ENCODE measurements at regions not wholly inside any gene's neighbourhood (a gene's known extent, or its start where the extent isn't known, plus 50 kb on each side); places are given as distances from the start of the nearest gene placed in this dataset.
"Not testable (repeated sequence)": the region's sequence is repeated elsewhere in the genome, so short reads cannot be mapped to it uniquely, and the experiment has no call there.

GRCh38 chrX:9271789-9272525 is 192.9 kb upstream of the TBL1X start:
- no peak for DNase-seq (ENCODE audit: low spot score)

DNA sequence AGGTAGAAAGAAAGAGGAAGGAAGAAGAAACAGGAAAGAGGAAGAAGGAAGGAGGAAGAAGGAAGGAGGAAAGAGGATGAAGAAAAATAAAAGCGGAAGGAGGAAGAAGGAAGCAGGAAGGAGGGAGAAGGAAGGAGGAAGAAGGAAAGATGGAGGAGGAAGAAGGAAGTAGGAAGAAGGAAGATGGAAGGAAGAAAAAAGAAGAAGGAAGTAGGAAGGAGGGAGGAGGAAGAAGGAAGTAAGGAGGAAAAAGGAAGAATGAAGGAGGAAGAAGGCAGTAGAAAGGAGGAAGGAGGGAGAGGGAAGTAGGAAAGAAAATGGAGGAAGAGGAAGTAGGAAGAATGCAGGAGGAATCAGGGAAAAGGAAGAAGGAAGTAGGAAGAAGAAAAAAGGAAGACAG is 191.1 kb upstream of the TBL1X start:
- no peak for DNase-seq (ENCODE audit: low spot score)

GRCh38 chrX:9278475-9279233 is 186.2 kb upstream of the TBL1X start:
- no peak for DNase-seq (ENCODE audit: low spot score)

DNA sequence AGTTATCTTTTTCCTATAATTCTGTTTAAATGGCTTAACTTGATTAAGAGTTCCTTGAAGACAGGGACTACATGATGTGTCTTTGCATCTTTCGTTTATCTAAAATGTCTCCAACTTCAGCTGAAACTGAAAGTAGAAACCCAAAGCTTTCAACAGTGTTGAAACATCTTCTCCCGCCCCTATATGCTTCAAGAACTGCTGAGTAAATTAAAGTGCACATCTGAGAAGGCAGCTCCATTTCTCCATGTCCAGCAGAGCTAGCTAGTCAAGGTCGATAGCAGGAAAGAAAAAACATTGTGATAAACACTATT is 185.7 kb upstream of the TBL1X start:
- no peak for DNase-seq (ENCODE audit: low spot score)

DNA sequence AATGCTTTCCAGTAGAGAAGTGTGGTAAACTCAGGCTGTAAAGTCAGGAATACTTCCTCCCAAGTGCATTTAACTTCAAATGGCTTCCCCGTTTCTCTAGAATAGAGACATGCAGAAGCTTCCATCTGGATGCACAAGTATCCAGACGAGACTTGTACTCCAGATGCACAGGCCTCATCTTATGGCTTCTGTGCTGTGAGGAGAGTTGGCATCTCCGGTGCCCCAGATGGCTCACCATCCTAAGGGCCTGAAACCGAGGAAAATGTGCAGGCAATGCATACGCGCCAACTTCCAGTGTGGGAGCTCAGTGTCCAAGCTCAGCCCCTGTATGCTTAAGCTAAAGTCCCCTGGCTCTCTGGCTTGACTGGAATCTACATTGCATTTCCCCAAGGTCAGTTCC is 184.0 kb upstream of the TBL1X start:
- DNase-seq (ENCODE audit: low spot score), result no peak

DNA sequence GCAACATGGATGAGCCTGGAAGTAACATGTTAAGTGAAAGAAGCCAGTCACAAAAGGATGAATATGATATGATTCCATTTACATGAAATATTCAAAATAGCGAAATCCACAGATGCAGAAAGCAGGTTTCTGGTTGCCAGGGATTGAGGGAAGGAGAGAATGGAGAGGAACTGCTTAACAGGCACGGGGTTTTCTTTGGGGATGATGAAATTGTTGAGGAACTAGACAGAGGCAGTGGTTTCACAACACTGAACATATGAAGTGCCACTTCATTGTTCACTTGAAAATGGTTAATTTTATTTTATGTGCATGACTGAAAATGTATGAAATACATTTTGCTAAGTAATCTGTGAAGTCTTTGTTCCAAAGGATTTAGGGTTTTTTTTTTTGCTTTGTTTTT is 182.5 kb upstream of the TBL1X start:
- no peak for DNase-seq (ENCODE audit: low spot score)

GRCh38 chrX:9285342-9285771 is 179.5 kb upstream of the TBL1X start:
- DNase-seq (ENCODE audit: low spot score), result no peak

GRCh38 chrX:9286234-9286633 is 178.6 kb upstream of the TBL1X start:
- DNase-seq (ENCODE audit: low spot score), result no peak

DNA sequence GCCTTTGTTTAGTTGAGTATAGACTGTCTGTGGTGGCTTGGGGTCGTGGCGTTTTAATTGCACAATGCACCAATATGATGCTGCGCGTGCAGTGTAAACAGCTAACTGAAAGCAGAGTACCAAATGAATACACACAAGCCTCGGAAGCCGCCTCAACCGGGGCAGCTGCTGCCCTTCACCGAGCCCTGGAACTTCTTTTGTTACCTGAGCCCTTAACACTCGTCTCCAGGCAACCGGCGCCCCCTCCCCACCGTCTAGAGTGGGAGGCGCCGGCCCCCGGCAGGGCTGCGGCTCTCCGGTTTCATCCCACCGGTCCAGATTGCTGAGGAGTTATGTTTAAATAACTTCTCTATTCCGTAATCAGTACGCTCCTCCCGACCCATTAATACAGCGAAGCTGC is 173.2 kb upstream of the TBL1X start:
- DNase-seq (ENCODE audit: low spot score), result no peak

DNA sequence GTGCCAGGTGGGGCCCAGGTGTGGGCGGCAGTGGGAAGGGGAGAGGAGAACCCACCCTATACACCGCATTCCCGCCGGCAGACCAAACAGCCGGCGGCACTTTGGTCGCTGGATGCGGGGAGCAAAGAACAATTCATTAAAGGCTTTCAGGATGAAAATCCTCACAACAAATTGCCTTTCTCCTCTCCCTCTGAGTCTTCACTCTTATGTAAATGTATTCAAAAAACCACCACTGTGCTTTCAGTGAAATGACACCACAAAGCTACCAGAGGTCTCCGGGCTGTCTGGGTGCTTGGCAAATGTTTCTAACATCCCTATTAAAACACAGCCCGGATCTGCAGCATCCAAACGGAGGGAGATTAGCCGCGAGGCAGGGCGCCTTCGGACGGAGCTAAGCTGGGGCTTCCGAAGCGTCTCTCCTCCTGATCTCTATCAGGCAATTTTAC is 171.8 kb upstream of the TBL1X start:
- DNase-seq (ENCODE audit: low spot score), result peak; percentile 50

DNA sequence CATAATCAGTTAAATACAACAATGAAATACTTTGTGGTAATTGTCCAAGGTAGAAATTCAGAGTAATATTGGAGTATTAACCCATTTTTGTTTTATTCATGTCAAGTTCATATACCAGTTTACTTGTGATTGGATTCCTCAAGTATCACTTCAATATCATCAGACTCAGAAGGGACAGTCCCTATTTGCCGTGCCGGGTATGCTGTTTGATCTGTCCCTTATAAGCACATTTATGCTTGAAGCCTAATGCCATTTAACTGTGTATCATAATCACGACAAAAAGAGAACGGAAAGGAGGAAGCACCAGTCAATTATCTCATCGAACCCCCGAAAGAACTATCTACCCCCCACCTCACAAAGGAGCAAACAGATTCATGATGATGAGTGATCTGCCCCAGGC is 171.0 kb upstream of the TBL1X start:
- DNase-seq (ENCODE audit: low spot score), result no peak

GRCh38 chrX:9295551-9295950 is 169.3 kb upstream of the TBL1X start:
- DNase-seq (ENCODE audit: low spot score), result no peak

DNA sequence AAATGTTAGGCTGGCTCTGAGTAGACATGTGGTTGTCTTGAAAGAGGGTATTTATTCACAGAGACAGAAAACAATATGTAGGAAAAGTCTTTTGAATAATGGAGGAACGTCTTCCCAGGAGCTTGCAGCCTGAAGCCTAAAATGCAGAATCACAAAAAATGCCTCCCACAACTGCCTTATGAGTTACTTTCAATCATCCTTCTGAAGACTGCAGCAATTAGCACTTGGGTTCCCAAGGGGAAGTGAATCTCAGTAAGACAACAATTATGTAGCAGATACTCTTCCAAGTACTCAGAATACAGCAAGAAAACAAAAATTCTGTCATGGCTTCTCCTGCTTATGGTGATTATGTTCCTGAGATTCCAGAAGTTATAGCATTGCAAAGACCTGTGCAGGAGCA is 166.6 kb upstream of the TBL1X start:
- no peak for DNase-seq (ENCODE audit: low spot score)

GRCh38 chrX:9299681-9300080 is 165.2 kb upstream of the TBL1X start:
- not testable (repeated sequence) for DNase-seq (ENCODE audit: low spot score)

GRCh38 chrX:9301836-9302235 is 163.0 kb upstream of the TBL1X start:
- no peak for DNase-seq (ENCODE audit: low spot score)

DNA sequence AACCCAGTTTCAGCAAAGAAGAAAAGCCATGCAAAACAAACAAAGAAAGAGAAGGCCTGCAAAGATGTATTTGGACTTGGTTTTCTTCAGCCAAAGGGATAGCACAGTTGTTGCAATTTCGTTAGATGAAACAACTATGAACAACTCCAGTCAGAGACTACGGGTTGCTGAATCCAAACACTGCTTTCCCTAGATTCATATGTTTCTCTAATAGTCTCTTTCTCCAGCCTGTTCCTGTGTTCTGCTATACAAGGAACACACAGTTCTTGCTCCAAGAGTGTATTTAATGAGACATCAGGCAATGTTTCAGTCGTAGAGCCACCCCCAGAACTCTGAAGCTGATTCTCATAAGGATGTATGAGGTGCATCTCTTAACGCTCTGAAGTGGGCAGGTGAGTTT is 162.5 kb upstream of the TBL1X start:
- no peak for DNase-seq (ENCODE audit: low spot score)

GRCh38 chrX:9308426-9308825 is 156.4 kb upstream of the TBL1X start:
- no peak for DNase-seq (ENCODE audit: low spot score)

DNA sequence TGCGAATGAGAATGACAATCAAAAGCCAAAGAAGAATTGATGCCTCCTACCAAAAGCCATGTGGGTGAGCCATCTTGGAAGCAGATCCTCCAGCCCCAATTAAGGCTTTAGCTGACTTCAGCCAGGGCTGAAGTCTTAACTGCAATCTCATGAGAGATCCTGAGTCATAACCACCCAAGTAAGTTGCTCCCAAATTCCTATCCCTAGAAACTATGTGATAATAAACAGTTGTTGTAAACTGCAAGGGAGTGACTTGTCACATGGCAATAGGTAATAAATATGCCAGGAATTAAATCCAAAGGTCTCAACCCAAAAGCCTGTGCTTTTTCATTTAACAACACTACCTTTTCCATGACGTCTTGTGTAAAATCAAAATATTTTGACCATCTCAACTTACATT is 154.2 kb upstream of the TBL1X start:
- no peak for DNase-seq (ENCODE audit: low spot score)

- no peak for DNase-seq (ENCODE audit: low spot score)
Measured at GRCh38 chrX:9311421-9312160, 153.3 kb upstream of the TBL1X start.

GRCh38 chrX:9312922-9313867 is 151.7 kb upstream of the TBL1X start:
- DNase-seq (ENCODE audit: low spot score), result peak; percentile 22

DNA sequence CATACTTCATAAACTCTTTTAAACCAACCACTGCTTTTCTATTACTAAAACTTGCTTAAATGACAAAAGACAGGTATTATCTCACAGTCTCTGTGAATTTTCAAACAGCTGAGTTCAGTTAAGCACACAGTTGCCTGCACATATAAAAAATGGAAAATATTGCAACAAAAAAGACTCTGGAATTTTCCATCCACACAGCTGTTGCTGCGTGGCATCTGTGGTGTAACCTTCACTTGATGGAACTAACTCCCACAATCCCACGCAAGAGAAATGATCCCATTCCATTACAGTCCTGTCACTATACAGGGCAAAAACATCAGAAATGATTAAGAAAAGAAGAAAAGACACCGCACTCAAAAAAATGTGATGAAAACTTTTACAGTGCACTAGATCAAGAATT is 149.8 kb upstream of the TBL1X start:
- no peak for DNase-seq (ENCODE audit: low spot score)

DNA sequence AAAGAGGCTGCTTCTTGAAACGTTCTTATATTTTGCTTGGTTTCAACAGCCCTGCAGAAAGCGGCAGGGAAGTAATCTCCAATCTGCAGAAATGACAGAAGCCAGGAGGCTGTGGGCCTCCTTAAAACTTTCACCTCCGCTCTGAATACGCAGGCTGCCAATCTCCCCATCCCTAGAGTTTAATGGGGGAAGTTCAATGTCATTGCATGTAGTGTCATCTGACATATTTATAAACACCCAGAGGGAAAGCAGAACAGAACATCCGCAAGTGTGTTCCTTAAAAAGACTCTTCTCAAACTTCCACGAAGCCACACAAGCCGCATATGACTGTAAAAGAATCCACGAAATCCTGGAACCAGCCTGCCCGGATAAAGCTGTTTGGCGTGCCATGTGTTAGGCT is 148.8 kb upstream of the TBL1X start:
- no peak for DNase-seq (ENCODE audit: low spot score)
